ENCODE measurements at regions not wholly inside any gene's neighbourhood (a gene's known extent, or its start where the extent isn't known, plus 50 kb on each side); places are given as distances from the start of the nearest gene placed in this dataset.

- peak; percentile 16 for DNase-seq (ENCODE audit: low read depth)
Measured at GRCh38 chr10:78717200-78717599, 351.6 kb upstream of the ZMIZ1 start.

GRCh38 chr10:78718032-78718572 is 350.7 kb upstream of the ZMIZ1 start:
- DNase-seq (ENCODE audit: low read depth) = no peak

GRCh38 chr10:78719276-78719675 is 349.5 kb upstream of the ZMIZ1 start:
- no peak for DNase-seq (ENCODE audit: low read depth)

GRCh38 chr10:78720091-78720490 is 348.7 kb upstream of the ZMIZ1 start:
- no peak for DNase-seq (ENCODE audit: low read depth)

GRCh38 chr10:78721231-78721630 is 347.5 kb upstream of the ZMIZ1 start:
- DNase-seq (ENCODE audit: low read depth) = no peak

- no peak for DNase-seq (ENCODE audit: low read depth)
Measured at GRCh38 chr10:78724846-78725245, 343.9 kb upstream of the ZMIZ1 start.

GRCh38 chr10:78726171-78726570 is 342.6 kb upstream of the ZMIZ1 start:
- DNase-seq (ENCODE audit: low read depth) = no peak

GRCh38 chr10:78727251-78727650 is 341.5 kb upstream of the ZMIZ1 start:
- no peak for DNase-seq (ENCODE audit: low read depth)

- no peak for DNase-seq (ENCODE audit: low read depth)
Measured at GRCh38 chr10:78727728-78728127, 341.0 kb upstream of the ZMIZ1 start.

GRCh38 chr10:78728176-78728575 is 340.6 kb upstream of the ZMIZ1 start:
- DNase-seq (ENCODE audit: low read depth) = no peak

GRCh38 chr10:78729366-78729765 is 339.4 kb upstream of the ZMIZ1 start:
- no peak for DNase-seq (ENCODE audit: low read depth)

- no peak for DNase-seq (ENCODE audit: low read depth)
Measured at GRCh38 chr10:78729800-78730199, 339.0 kb upstream of the ZMIZ1 start.

- DNase-seq (ENCODE audit: low read depth) = no peak
Measured at GRCh38 chr10:78730754-78731153, 338.0 kb upstream of the ZMIZ1 start.

- DNase-seq (ENCODE audit: low read depth) = no peak
Measured at GRCh38 chr10:78731675-78732074, 337.1 kb upstream of the ZMIZ1 start.

GRCh38 chr10:78732381-78732780 is 336.4 kb upstream of the ZMIZ1 start:
- DNase-seq (ENCODE audit: low read depth) = no peak

- DNase-seq (ENCODE audit: low read depth) = no peak
Measured at GRCh38 chr10:78736926-78737630, 331.7 kb upstream of the ZMIZ1 start.

- no peak for DNase-seq (ENCODE audit: low read depth)
Measured at GRCh38 chr10:78737883-78738856, 330.6 kb upstream of the ZMIZ1 start.

- no peak for DNase-seq (ENCODE audit: low read depth)
Measured at GRCh38 chr10:78738861-78739260, 329.9 kb upstream of the ZMIZ1 start.

GRCh38 chr10:78739444-78740053 is 329.2 kb upstream of the ZMIZ1 start:
- DNase-seq (ENCODE audit: low read depth) = no peak

- DNase-seq (ENCODE audit: low read depth) = no peak
Measured at GRCh38 chr10:78740976-78741915, 327.5 kb upstream of the ZMIZ1 start.

- no peak for DNase-seq (ENCODE audit: low read depth)
Measured at GRCh38 chr10:78742406-78742729, 326.4 kb upstream of the ZMIZ1 start.
